ENCODE measurements at regions not wholly inside any gene's neighbourhood (a gene's known extent, or its start where the extent isn't known, plus 50 kb on each side); places are given as distances from the start of the nearest gene placed in this dataset.
"Not testable (repeated sequence)": the region's sequence is repeated elsewhere in the genome, so short reads cannot be mapped to it uniquely, and the experiment has no call there.

GRCh38 chr3:194867270-194867983, 181.7 kb downstream of the FAM43A start:
- no peak for DNase-seq

GRCh38 chr3:194868831-194869230, 183.1 kb downstream of the FAM43A start:
- no peak for DNase-seq

- DNase-seq: no peak
These were observed 183.9 kb downstream of the FAM43A start for GRCh38 chr3:194869482-194870169.

GRCh38 chr3:194870394-194871110, 184.9 kb downstream of the FAM43A start:
- DNase-seq: no peak

- DNase-seq: no peak
These were observed 185.6 kb downstream of the FAM43A start for GRCh38 chr3:194871143-194871863.

GRCh38 chr3:194871864-194872668, 186.4 kb downstream of the FAM43A start:
- no peak for DNase-seq

GRCh38 chr3:194872669-194872977, 186.9 kb downstream of the FAM43A start:
- no peak for DNase-seq

- DNase-seq: not testable (repeated sequence)
These were observed 187.8 kb downstream of the FAM43A start for GRCh38 chr3:194873474-194873873.

- no peak for DNase-seq
These were observed 188.5 kb downstream of the FAM43A start for GRCh38 chr3:194874206-194874605.

GRCh38 chr3:194874783-194875182, 189.1 kb downstream of the FAM43A start:
- no peak for DNase-seq

GRCh38 chr3:194875581-194876402, 190.1 kb downstream of the FAM43A start:
- DNase-seq: no peak

GRCh38 chr3:194876403-194877095, 190.9 kb downstream of the FAM43A start:
- DNase-seq: no peak

- DNase-seq: no peak
These were observed 191.8 kb downstream of the FAM43A start for GRCh38 chr3:194877291-194878119.

- no peak for DNase-seq
These were observed 193.6 kb downstream of the FAM43A start for GRCh38 chr3:194879126-194879877.

GRCh38 chr3:194879991-194880939, 194.6 kb downstream of the FAM43A start:
- no peak for DNase-seq

- DNase-seq: no peak
These were observed 195.6 kb downstream of the FAM43A start for GRCh38 chr3:194880940-194881925.
